ENCODE measurements at regions not wholly inside any gene's neighbourhood (a gene's known extent, or its start where the extent isn't known, plus 50 kb on each side); places are given as distances from the start of the nearest gene placed in this dataset.

- no peak for TF ChIP-seq CTCF (IDR thresholded peaks at IDR 0.05)
- no peak for TF ChIP-seq EZH2 (IDR thresholded peaks at IDR 0.05)
Measured at GRCh38 chr5:9905661-9906060, 275.5 kb upstream of the TAS2R1 start.

All from neural progenitor cell (in vitro differentiated cells).